Urinary bladder (tissue), 4 donors: ENCODE measurements at regions not wholly inside any gene's neighbourhood (a gene's known extent, or its start where the extent isn't known, plus 50 kb on each side); places are given as distances from the start of the nearest gene placed in this dataset. TPM values are rescaled to one million over a fixed set of nuclear protein-coding genes. Genes with fewer than 3 reads are reported as not detected.
"Not testable (repeated sequence)": the region's sequence is repeated elsewhere in the genome, so short reads cannot be mapped to it uniquely, and the experiment has no call there.

ENCODE experiments used
- DNase-seq: peaks from one replicate; pipeline ENCODE4 v3.0.0-alpha.2; 2015; ENCODE audit errors: extremely low spot score
- H3K27ac ChIP-seq: one replicate; pipeline ENCODE4 v1.5.1; 2013; ENCODE audit warnings: low read depth, mild to moderate bottlenecking, moderate library complexity
- H3K36me3 ChIP-seq: one replicate; pipeline ENCODE4 v1.6.1; 2013; ENCODE audit warnings: mild to moderate bottlenecking, moderate library complexity; ENCODE audit not compliant: insufficient read depth
- H3K4me1 ChIP-seq: one replicate; pipeline ENCODE4 v1.6.1; 2013; ENCODE audit warnings: mild to moderate bottlenecking, moderate library complexity; ENCODE audit not compliant: insufficient read depth
- H3K4me3 ChIP-seq: one replicate; pipeline ENCODE4 v1.5.1; 2013; ENCODE audit warnings: low read depth, low read length
- WGBS: extraction: QIAGEN DNeasy Blood & Tissue Kit; methylation state at CpG from one replicate; pipeline ENCODE4 v1.1.7; 2013; 5-methylcytosine and 5-hydroxymethylcytosine counted together
- small RNA-seq: library from RNA; depleted of rRNA; stranded (forward); fragments of <200 nt; gene quantifications from one replicate; pipeline ENCODE3, GENCODE V24; 2014
- donor health status: healthy with polysubstance abuse.
- donor health status: healthy.

DNA sequence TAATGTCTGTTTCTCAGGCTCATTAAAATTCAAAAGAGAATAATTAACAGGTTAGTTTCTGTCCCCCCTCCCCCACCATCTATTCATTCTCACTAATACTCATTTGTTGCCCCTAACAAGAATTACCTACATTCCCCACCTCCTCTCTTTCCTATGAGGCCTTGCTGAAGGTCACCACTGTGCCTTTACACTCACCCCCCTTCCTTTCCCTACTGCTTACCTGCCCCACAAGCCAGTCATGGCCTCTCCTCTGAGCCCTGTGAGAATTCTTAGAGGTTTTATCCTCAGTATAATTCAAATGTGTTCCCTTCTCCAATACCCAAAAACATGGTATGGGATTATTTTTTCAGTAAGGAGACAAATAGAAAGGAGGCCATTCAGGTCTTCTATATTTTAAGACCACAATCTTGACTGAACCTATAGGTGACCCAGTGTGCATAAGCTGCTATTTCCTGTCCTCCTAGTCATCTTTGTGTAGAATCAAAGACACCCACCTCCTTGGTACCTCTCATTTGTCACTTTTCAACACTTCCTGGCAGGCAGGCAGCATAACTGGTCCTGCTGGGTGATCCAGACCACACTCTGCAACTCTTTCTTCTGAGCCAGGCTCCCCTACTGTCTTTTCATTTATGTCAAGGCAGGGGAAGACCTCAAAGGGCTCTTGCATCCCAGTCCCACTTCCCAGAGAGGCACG is 55.8 kb upstream of the PLGLB2 start:
- not testable (repeated sequence) for DNase-seq, H3K4me1 ChIP-seq, H3K4me3 ChIP-seq, H3K27ac ChIP-seq, H3K36me3 ChIP-seq
- WGBS: 89% methylated on average over 1 of the region's 1 CpG

DNA sequence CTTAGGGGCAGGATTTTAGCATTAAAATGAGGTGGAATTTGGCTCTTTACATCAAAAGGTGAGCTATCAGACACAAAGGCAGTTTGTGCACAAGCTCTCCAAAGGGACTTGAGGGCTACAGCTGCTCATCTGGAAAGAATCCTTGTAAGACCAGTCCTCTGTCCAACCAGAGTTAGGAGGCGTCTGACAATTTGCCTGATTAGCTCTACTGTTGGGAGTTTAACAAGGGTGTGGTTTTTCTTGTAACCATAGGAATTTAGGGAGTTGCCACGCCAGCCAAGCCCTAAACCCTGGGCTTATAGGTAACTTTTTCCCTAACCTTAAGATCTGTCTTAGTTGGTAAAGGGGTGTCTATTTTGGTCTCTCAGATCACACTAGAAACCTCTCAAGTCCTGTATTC is 55.0 kb upstream of the PLGLB2 start:
- H3K4me1 ChIP-seq, DNase-seq: not testable (repeated sequence)
- 91% methylated on average over 2 of the region's 2 CpGs for WGBS

DNA sequence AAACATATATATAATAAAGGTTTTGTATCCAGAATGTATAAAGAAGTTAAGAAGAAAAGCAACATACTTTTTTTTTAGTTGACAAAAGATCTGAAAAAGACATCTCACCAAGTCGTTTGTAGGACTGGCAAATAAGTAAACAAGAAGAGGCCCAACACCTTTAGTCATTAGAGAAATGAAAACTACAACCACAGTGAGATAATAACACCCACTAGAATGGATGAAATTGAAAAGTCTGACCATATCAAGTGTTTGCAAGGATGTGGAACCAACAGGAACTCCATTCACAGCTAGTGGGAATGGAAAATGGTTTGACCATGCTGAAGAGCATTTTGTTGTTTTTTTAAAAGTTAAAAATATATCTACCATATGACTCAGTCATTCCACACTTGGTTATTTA is 54.0 kb upstream of the PLGLB2 start:
- not testable (repeated sequence) for H3K4me3 ChIP-seq, H3K4me1 ChIP-seq, H3K27ac ChIP-seq, DNase-seq, H3K36me3 ChIP-seq
- no CpG with 5 or more reads among the region's 1 CpG for WGBS

More for the DNA sequence above, 55.0 kb upstream of the PLGLB2 start:
- not testable (repeated sequence) for H3K4me3 ChIP-seq, H3K27ac ChIP-seq, H3K36me3 ChIP-seq

DNA sequence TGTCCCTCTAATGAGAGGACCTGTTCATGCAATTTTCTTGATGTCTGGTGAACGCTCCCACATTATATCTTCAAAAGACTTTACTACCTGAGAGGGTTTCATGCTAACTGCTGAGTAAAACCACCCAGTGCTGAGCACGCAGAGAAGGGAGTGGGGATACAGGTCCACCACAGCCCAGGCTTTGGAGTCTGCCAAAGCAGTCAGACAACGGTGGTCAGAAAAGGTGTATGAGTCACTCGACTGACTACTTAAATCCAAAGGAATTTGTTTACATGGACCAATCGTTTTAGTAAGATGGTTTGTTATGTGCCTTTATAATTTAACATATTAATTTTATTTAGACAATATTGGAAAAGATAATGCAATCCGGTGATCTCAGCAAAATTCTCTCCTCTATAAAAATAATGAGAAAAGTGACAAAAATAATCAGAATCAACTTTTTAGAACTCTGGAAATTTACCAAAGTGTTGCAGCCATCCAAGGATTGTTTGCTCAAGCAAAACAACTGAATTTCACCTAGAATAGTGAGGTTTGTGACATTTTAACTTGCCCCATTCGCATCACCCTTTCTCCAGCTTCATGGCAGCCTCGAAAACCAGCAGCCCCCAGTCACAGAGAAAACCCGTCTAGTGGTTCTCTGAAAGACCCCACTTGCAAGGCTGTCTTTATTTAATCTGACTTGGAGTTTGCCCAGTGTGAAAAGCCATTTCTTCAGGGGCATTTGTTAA is 52.1 kb upstream of the PLGLB2 start:
- H3K27ac ChIP-seq, H3K36me3 ChIP-seq, H3K4me3 ChIP-seq, H3K4me1 ChIP-seq, DNase-seq: not testable (repeated sequence)
- 72% methylated on average over 8 of the region's 9 CpGs for WGBS

Small RNA genes lying in the stretch of these regions (small RNA-seq; reads per million reads assigned to genes)
- gene MIR4771-1: not detected
